Astrocyte (in vitro differentiated cells and primary cell): ENCODE measurements at regions not wholly inside any gene's neighbourhood (a gene's known extent, or its start where the extent isn't known, plus 50 kb on each side); places are given as distances from the start of the nearest gene placed in this dataset.

Experiments used
- DNase-seq: peaks from one replicate; pipeline ENCODE4 v3.0.0-alpha.2; 2010; ENCODE audit warnings: low read depth
- FAIRE-seq: peaks from 2 replicates; lab custom pipeline; 2011; peaks lifted over from hg19 to GRCh38; lab: Jason Lieb, UNC
- H2AFZ ChIP-seq: 2 replicates; pipeline ENCODE4 v1.6.0; 2012; ENCODE audit warnings: low read depth, low read length, inconsistent platforms
- H3K27ac ChIP-seq: 2 replicates; pipeline ENCODE4 v1.5.1; 2011; ENCODE audit warnings: low read depth, low read length, inconsistent platforms
- H3K27me3 ChIP-seq: 2 replicates; pipeline ENCODE4 v1.6.0; 2011; ENCODE audit warnings: low read length, inconsistent platforms; ENCODE audit not compliant: insufficient read depth
- H3K36me3 ChIP-seq: 2 replicates; pipeline ENCODE4 v1.5.1; 2011; ENCODE audit warnings: low read length, inconsistent platforms; ENCODE audit not compliant: insufficient read depth
- H3K4me1 ChIP-seq: 2 replicates; pipeline ENCODE4 v1.5.1; 2011; ENCODE audit warnings: low read length, inconsistent platforms; ENCODE audit not compliant: insufficient read depth
- H3K4me2 ChIP-seq: 2 replicates; pipeline ENCODE4 v1.6.0; 2012; ENCODE audit warnings: low read length, inconsistent platforms
- H3K4me3 ChIP-seq: 2 replicates; pipeline ENCODE4 v1.5.1; 2011; ENCODE audit warnings: low read depth, mild to moderate bottlenecking, low read length, inconsistent platforms; ENCODE audit not compliant: insufficient read depth
- H3K79me2 ChIP-seq: 2 replicates; pipeline ENCODE4 v1.6.0; 2012; ENCODE audit warnings: mild to moderate bottlenecking, low read length, inconsistent platforms; ENCODE audit not compliant: insufficient read depth
- H3K9ac ChIP-seq: 2 replicates; pipeline ENCODE4 v1.6.0; 2012; ENCODE audit warnings: mild to moderate bottlenecking, low read length, inconsistent platforms
- H3K9me3 ChIP-seq: 2 replicates; pipeline ENCODE4 v1.5.1; 2012; ENCODE audit warnings: low read depth, mild to moderate bottlenecking, low read length, inconsistent platforms; ENCODE audit not compliant: insufficient read depth
- H4K20me1 ChIP-seq: 2 replicates; pipeline ENCODE4 v1.6.0; 2012; ENCODE audit warnings: low read length, inconsistent platforms; ENCODE audit not compliant: insufficient read depth
- H3K27ac Mint-ChIP-seq: one replicate; pipeline ENCODE4 v1.8.0; 2021; ENCODE audit warnings: mild to moderate bottlenecking, mixed read lengths; ENCODE audit not compliant: unreplicated experiment
- H3K27me3 Mint-ChIP-seq: one replicate; pipeline ENCODE4 v1.8.0; 2021; ENCODE audit warnings: low read depth, mixed read lengths; ENCODE audit not compliant: unreplicated experiment
- H3K36me3 Mint-ChIP-seq: one replicate; pipeline ENCODE4 v1.8.0; 2021; ENCODE audit warnings: low read depth, mixed read lengths; ENCODE audit not compliant: unreplicated experiment
- H3K4me1 Mint-ChIP-seq: one replicate; pipeline ENCODE4 v1.8.0; 2021; ENCODE audit warnings: low read depth, mixed read lengths; ENCODE audit not compliant: unreplicated experiment
- H3K4me3 Mint-ChIP-seq: one replicate; pipeline ENCODE4 v1.8.0; 2021; ENCODE audit warnings: mild to moderate bottlenecking, moderate library complexity, mixed read lengths; ENCODE audit not compliant: unreplicated experiment
- H3K9me3 Mint-ChIP-seq: one replicate; pipeline ENCODE4 v1.8.0; 2021; ENCODE audit warnings: mild to moderate bottlenecking, mixed read lengths; ENCODE audit not compliant: unreplicated experiment
- EZH2 ChIP-seq: IDR thresholded peaks from 2 replicates; pipeline ENCODE4 v1.6.1; 2012; ENCODE audit warnings: mild to moderate bottlenecking, low read length, inconsistent platforms; ENCODE audit not compliant: insufficient read depth
- TF ChIP-seq, protein P1 (sequence below): IDR thresholded peaks from 2 replicates; pipeline ENCODE4 v1.5.1; 2011; ENCODE audit warnings: low read depth, mild to moderate bottlenecking, inconsistent platforms, low read length, moderate library complexity; ENCODE audit not compliant: insufficient read depth

DNA sequence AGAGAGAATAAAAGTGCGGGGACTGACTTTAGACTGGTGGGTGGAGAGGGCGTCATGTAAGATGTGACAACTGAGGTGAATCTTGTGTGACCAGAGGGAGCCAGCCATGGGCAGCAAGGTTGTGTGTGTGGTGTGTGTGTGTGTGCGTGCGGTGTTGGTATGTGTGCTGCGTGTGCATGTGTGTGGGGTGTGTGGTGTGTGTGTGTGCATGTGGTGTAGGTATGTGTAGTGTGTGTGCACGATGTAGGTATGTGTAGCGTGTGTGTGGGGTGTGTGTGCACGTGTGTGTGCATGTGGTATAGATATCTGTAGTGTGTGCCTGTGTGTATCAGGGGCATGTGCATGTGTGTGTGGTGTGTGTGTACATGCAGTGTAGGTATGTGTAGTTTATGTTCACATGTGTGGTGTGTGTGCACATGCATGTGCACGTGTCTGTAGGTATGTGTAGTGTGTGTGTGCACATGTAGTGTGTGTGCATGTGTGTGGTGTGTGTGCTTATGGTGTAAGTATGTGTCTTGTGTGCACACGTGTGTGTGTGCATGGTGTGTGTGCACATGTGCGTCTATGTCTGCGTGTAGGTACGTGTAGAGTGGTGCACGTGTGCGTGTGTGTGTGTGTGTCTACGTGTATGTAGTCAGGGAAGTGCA, 312.3 kb upstream of the MKI67 start:
- Mint-ChIP-seq H3K9me3 (no peaks in the 10 kb centered on the region), H3K27me3 (peaks cover 18% of the 10 kb centered on the region), H3K36me3 (no peaks in the 10 kb centered on the region), H3K4me1 (no peaks in the 10 kb centered on the region), H3K4me3 (no peak overlapping the region), H3K27ac (no peak overlapping the region)
- no peak overlapping the region for H3K4me3 ChIP-seq
- H3K27ac ChIP-seq, result no peak overlapping the region
- no peaks in the 10 kb centered on the region for H4K20me1 ChIP-seq
- H3K9me3 ChIP-seq, result peaks cover 11% of the 10 kb centered on the region
- no peaks in the 10 kb centered on the region for H3K27me3 ChIP-seq
- no peaks in the 10 kb centered on the region for H3K79me2 ChIP-seq
- H2AFZ ChIP-seq, result no peak overlapping the region
- no peak overlapping the region for H3K4me2 ChIP-seq
- no peak overlapping the region for H3K9ac ChIP-seq
- TF ChIP-seq, protein P1, sequence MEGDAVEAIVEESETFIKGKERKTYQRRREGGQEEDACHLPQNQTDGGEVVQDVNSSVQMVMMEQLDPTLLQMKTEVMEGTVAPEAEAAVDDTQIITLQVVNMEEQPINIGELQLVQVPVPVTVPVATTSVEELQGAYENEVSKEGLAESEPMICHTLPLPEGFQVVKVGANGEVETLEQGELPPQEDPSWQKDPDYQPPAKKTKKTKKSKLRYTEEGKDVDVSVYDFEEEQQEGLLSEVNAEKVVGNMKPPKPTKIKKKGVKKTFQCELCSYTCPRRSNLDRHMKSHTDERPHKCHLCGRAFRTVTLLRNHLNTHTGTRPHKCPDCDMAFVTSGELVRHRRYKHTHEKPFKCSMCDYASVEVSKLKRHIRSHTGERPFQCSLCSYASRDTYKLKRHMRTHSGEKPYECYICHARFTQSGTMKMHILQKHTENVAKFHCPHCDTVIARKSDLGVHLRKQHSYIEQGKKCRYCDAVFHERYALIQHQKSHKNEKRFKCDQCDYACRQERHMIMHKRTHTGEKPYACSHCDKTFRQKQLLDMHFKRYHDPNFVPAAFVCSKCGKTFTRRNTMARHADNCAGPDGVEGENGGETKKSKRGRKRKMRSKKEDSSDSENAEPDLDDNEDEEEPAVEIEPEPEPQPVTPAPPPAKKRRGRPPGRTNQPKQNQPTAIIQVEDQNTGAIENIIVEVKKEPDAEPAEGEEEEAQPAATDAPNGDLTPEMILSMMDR, result no peak
- TF ChIP-seq EZH2, result no peak
- no peaks in the 10 kb centered on the region for H3K4me1 ChIP-seq
- no peaks in the 10 kb centered on the region for H3K36me3 ChIP-seq
- DNase-seq, result no peak
- no peak for FAIRE-seq

DNA sequence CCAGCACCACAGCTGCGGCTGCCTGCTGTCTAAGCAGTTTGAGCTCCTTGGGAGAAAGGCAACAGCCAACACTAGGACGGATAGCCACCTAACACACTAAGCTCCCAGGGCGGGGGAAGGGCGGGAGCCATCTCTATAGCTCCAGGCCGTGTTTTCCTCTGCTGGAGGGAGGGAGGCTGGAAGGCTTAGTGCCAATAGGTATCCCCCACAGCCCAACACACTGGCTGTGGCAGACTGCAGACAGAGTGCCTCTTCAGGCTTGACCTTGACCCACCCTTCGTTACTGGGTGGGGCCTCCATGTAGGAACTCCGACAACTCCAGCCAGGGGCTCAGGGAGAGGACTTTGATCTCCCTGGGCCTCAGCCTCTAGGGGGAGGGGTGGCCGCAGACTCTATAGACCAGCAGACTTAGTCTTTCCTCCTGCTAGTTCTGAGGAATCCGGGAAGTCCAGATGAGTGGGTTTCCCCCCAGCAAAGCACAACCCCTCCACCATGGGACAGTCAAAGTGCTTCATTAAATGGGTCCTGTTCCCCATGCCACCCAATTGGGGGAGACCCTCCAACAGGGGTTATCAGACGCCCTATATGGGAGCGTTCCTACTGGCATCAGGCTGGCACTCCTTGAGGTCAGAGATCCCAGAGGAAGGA, 314.4 kb upstream of the MKI67 start:
- DNase-seq, result no peak
- Mint-ChIP-seq H3K27ac (no peak overlapping the region), H3K27me3 (peaks cover 5% of the 10 kb centered on the region), H3K4me1 (no peaks in the 10 kb centered on the region), H3K9me3 (no peaks in the 10 kb centered on the region), H3K36me3 (no peaks in the 10 kb centered on the region), H3K4me3 (no peak overlapping the region)
- no peak overlapping the region for H3K4me3 ChIP-seq
- no peaks in the 10 kb centered on the region for H3K36me3 ChIP-seq
- H2AFZ ChIP-seq, result no peak overlapping the region
- H3K4me1 ChIP-seq, result no peaks in the 10 kb centered on the region
- no peak overlapping the region for H3K4me2 ChIP-seq
- peaks cover 7% of the 10 kb centered on the region for H3K9me3 ChIP-seq
- no peaks in the 10 kb centered on the region for H3K27me3 ChIP-seq
- FAIRE-seq, result no peak
- no peak overlapping the region for H3K27ac ChIP-seq
- H4K20me1 ChIP-seq, result no peaks in the 10 kb centered on the region
- no peak overlapping the region for H3K9ac ChIP-seq
- H3K79me2 ChIP-seq, result no peaks in the 10 kb centered on the region
- TF ChIP-seq EZH2, result no peak
- TF ChIP-seq, protein P1, result no peak
